Keratinocyte (primary cell): ENCODE measurements at regions not wholly inside any gene's neighbourhood (a gene's known extent, or its start where the extent isn't known, plus 50 kb on each side); places are given as distances from the start of the nearest gene placed in this dataset.

Experiments
- CTCF ChIP-seq, 3 experiments: IDR thresholded peaks in 1 of 3; conservative IDR thresholded peaks in 1 of 3; optimal IDR thresholded peaks in 1 of 3; 2 replicates in 2 of 3; 3 replicates in 1 of 3; pipeline versions ENCODE3 to v1.5.1; 2011; ENCODE audit warnings: low read length in 3 of 3, mild to moderate bottlenecking in 3 of 3, moderate library complexity in 2 of 3, control low read depth in 1 of 3, inconsistent platforms in 1 of 3; ENCODE audit not compliant: insufficient read depth in 2 of 3; ENCODE audit errors: extremely low read depth in 1 of 3
- EZH2 ChIP-seq: IDR thresholded peaks from one replicate; pipeline ENCODE4 v1.6.1; 2012; ENCODE audit warnings: inconsistent platforms, mild to moderate bottlenecking, low read length, moderate library complexity

- TF ChIP-seq CTCF (optimal IDR thresholded peaks at IDR 0.05 in 1 of 3, IDR thresholded peaks at IDR 0.05 in 1 of 3, conservative IDR thresholded peaks at IDR 0.05 in 1 of 3; ENCODE audit: extremely low read depth in 1 of 3, insufficient read depth in 2 of 3, low read length in 3 of 3) (no peak), EZH2 (no peak)
These were observed 766.9 kb upstream of the ADAMTS16 start for GRCh38 chr5:4373051-4373820.
